ENCODE measurements at regions not wholly inside any gene's neighbourhood (a gene's known extent, or its start where the extent isn't known, plus 50 kb on each side); places are given as distances from the start of the nearest gene placed in this dataset.

GRCh38 chr5:74041913-74042312 lies 415.9 kb downstream of the ARHGEF28 start:
- no peak for TF ChIP-seq CTCF (IDR thresholded peaks at IDR 0.05; ENCODE audit: poor library complexity, severe bottlenecking)
- TF ChIP-seq RAD21 (conservative IDR thresholded peaks at IDR 0.05) = no peak
- no peak for TF ChIP-seq POLR2AphosphoS5 (IDR thresholded peaks at IDR 0.05)
